ENCODE measurements at regions not wholly inside any gene's neighbourhood (a gene's known extent, or its start where the extent isn't known, plus 50 kb on each side); places are given as distances from the start of the nearest gene placed in this dataset.
"Not testable (repeated sequence)": the region's sequence is repeated elsewhere in the genome, so short reads cannot be mapped to it uniquely, and the experiment has no call there.

GRCh38 chr5:60492358-60492757 is 207.6 kb downstream of the DEPDC1B start:
- TF ChIP-seq CTCF (IDR thresholded peaks at IDR 0.05; ENCODE audit: low read depth, low read length, missing input control); TAF1 (conservative IDR thresholded peaks at IDR 0.05); REST (IDR thresholded peaks at IDR 0.05); MAX (IDR thresholded peaks at IDR 0.05): not testable (repeated sequence)

Measured in liver (tissue), 3 donors.